Activated T-cell treated with anti-CD3 and anti-CD28 coated beads, Interleukin-2, amount 50 U/mL, for 72 hours (primary cell): ENCODE measurements at regions not wholly inside any gene's neighbourhood (a gene's known extent, or its start where the extent isn't known, plus 50 kb on each side); places are given as distances from the start of the nearest gene placed in this dataset.
A peak's percentile ranks its signal among the peaks of the same experiment; 100 is the strongest.

Experiments
- ATAC-seq, 2 donors: fragments of 150-1000 bp; cut with Tn5 transposase; replicated peaks in 1 of 2; 2 replicates each; pipeline ENCODE4 v1.10.0; 2021; ENCODE audit warnings: moderate library complexity in 2 of 2, mild to moderate bottlenecking in 1 of 2
- DNase-seq, 2 donors: peaks; one replicate each; pipeline ENCODE4 v3.0.0; 2021 to 2022; ENCODE audit warnings: mixed read lengths in 1 of 2
- H3K27ac Mint-ChIP-seq: one replicate; pipeline ENCODE4 v1.8.0; 2022; ENCODE audit warnings: mild to moderate bottlenecking, moderate library complexity, mixed read lengths
- H3K27me3 Mint-ChIP-seq: one replicate; pipeline ENCODE4 v1.8.0; 2022; ENCODE audit warnings: low read depth, mixed read lengths
- H3K36me3 Mint-ChIP-seq, 2 donors: one replicate each; pipeline ENCODE4 v1.8.0; 2022; ENCODE audit warnings: mixed read lengths in 2 of 2, mild to moderate bottlenecking in 1 of 2; ENCODE audit not compliant: insufficient read depth in 2 of 2
- H3K4me1 Mint-ChIP-seq: one replicate; pipeline ENCODE4 v1.8.0; 2022; ENCODE audit warnings: low read depth, mixed read lengths
- H3K4me3 Mint-ChIP-seq, 2 donors: one replicate each; pipeline ENCODE4 v1.8.0; 2022; ENCODE audit warnings: mild to moderate bottlenecking in 2 of 2, mixed read lengths in 2 of 2, moderate library complexity in 2 of 2
- H3K9me3 Mint-ChIP-seq, 2 donors: one replicate each; pipeline ENCODE4 v1.8.0; 2022; ENCODE audit warnings: mixed read lengths in 2 of 2

- Mint-ChIP-seq H3K4me1 (peaks cover 2% of the 10 kb centered on the region), H3K4me3 (no peak overlapping the region), H3K27ac (no peak overlapping the region), H3K36me3 (no peaks in the 10 kb centered on the region), H3K27me3 (no peaks in the 10 kb centered on the region), H3K9me3 (peaks cover 0 to 3% of the 10 kb centered on the region in 2 donors)
- ATAC-seq (no peak), DNase-seq (no peak)
Measured at GRCh38 chr18:44453505-44453904, 227.2 kb upstream of the SETBP1 start.

- DNase-seq (no peak), ATAC-seq (peak; percentile 65 to 87)
- Mint-ChIP-seq H3K27ac (no peak overlapping the region), H3K36me3 (no peaks in the 10 kb centered on the region), H3K9me3 (no peaks in the 10 kb centered on the region), H3K4me1 (peaks cover 6% of the 10 kb centered on the region), H3K4me3 (no peak overlapping the region), H3K27me3 (no peaks in the 10 kb centered on the region)
Measured at GRCh38 chr18:44458777-44459176, 221.9 kb upstream of the SETBP1 start.

GRCh38 chr18:44464398-44465180 lies 216.1 kb upstream of the SETBP1 start:
- Mint-ChIP-seq H3K4me3 (no peak overlapping the region), H3K9me3 (peaks cover 0 to 3% of the 10 kb centered on the region in 2 donors), H3K36me3 (no peaks in the 10 kb centered on the region), H3K27ac (no peak overlapping the region), H3K27me3 (no peaks in the 10 kb centered on the region), H3K4me1 (no peaks in the 10 kb centered on the region)
- ATAC-seq (no peak), DNase-seq (no peak)

- ATAC-seq, result no peak
- DNase-seq, result no peak
- Mint-ChIP-seq H3K36me3 (no peaks in the 10 kb centered on the region), H3K27ac (no peak overlapping the region), H3K4me3 (no peak overlapping the region), H3K4me1 (no peaks in the 10 kb centered on the region), H3K27me3 (no peaks in the 10 kb centered on the region), H3K9me3 (peaks cover 0 to 3% of the 10 kb centered on the region in 2 donors)
Measured at GRCh38 chr18:44465381-44465841, 215.3 kb upstream of the SETBP1 start.

GRCh38 chr18:44466997-44467396 lies 213.7 kb upstream of the SETBP1 start:
- no peak for ATAC-seq
- no peaks in the 10 kb centered on the region for H3K27me3 Mint-ChIP-seq
- no peaks in the 10 kb centered on the region for H3K4me1 Mint-ChIP-seq
- no peak for DNase-seq
- no peaks in the 10 kb centered on the region for H3K36me3 Mint-ChIP-seq
- H3K4me3 Mint-ChIP-seq, result no peak overlapping the region
- H3K27ac Mint-ChIP-seq, result no peak overlapping the region
- peaks cover 1 to 3% of the 10 kb centered on the region in 2 donors for H3K9me3 Mint-ChIP-seq

GRCh38 chr18:44467718-44468117 lies 213.0 kb upstream of the SETBP1 start:
- H3K4me3 Mint-ChIP-seq, result no peak overlapping the region
- H3K27ac Mint-ChIP-seq, result no peak overlapping the region
- ATAC-seq (no peak), DNase-seq (no peak)
- peaks cover 1 to 3% of the 10 kb centered on the region in 2 donors for H3K9me3 Mint-ChIP-seq
- H3K27me3 Mint-ChIP-seq, result no peaks in the 10 kb centered on the region
- no peaks in the 10 kb centered on the region for H3K36me3 Mint-ChIP-seq
- H3K4me1 Mint-ChIP-seq, result no peaks in the 10 kb centered on the region

GRCh38 chr18:44473394-44474066 lies 207.2 kb upstream of the SETBP1 start:
- Mint-ChIP-seq H3K36me3 (no peaks in the 10 kb centered on the region), H3K4me1 (no peaks in the 10 kb centered on the region), H3K4me3 (no peak overlapping the region), H3K27me3 (no peaks in the 10 kb centered on the region), H3K9me3 (peaks cover 3 to 8% of the 10 kb centered on the region in 2 donors), H3K27ac (no peak overlapping the region)
- DNase-seq, result no peak
- ATAC-seq, result no peak

- H3K9me3 Mint-ChIP-seq, result peaks cover 7 to 12% of the 10 kb centered on the region in 2 donors
- H3K4me1 Mint-ChIP-seq, result no peaks in the 10 kb centered on the region
- H3K27ac Mint-ChIP-seq, result no peak overlapping the region
- H3K27me3 Mint-ChIP-seq, result no peaks in the 10 kb centered on the region
- no peak overlapping the region for H3K4me3 Mint-ChIP-seq
- DNase-seq, result no peak
- no peak for ATAC-seq
- no peaks in the 10 kb centered on the region for H3K36me3 Mint-ChIP-seq
Measured at GRCh38 chr18:44474067-44474411, 206.6 kb upstream of the SETBP1 start.

- ATAC-seq, result no peak
Measured at GRCh38 chr18:44474591-44474990, 206.1 kb upstream of the SETBP1 start.

GRCh38 chr18:44482761-44483160 lies 197.9 kb upstream of the SETBP1 start:
- Mint-ChIP-seq H3K27me3 (no peaks in the 10 kb centered on the region), H3K36me3 (peaks cover 0 to 2% of the 10 kb centered on the region in 2 donors), H3K9me3 (peaks cover 11 to 13% of the 10 kb centered on the region in 2 donors), H3K4me3 (no peak overlapping the region), H3K27ac (no peak overlapping the region), H3K4me1 (no peaks in the 10 kb centered on the region)
- no peak for ATAC-seq
- DNase-seq, result no peak

More at GRCh38 chr18:44474591-44474990, 206.1 kb upstream of the SETBP1 start:
- Mint-ChIP-seq H3K27ac (no peak overlapping the region), H3K9me3 (peaks cover 7 to 12% of the 10 kb centered on the region in 2 donors), H3K4me1 (no peaks in the 10 kb centered on the region), H3K36me3 (no peaks in the 10 kb centered on the region), H3K27me3 (no peaks in the 10 kb centered on the region), H3K4me3 (no peak overlapping the region)
- no peak for DNase-seq

- peaks cover 2 to 3% of the 10 kb centered on the region in 2 donors for H3K9me3 Mint-ChIP-seq
- no peak for DNase-seq
- H3K4me3 Mint-ChIP-seq, result no peak overlapping the region
Measured at GRCh38 chr18:44495151-44495550, 185.5 kb upstream of the SETBP1 start.

GRCh38 chr18:44497311-44497710 lies 183.4 kb upstream of the SETBP1 start:
- Mint-ChIP-seq H3K27me3 (no peaks in the 10 kb centered on the region), H3K4me3 (no peak overlapping the region), H3K27ac (no peak overlapping the region), H3K4me1 (no peaks in the 10 kb centered on the region), H3K9me3 (peaks cover 2 to 3% of the 10 kb centered on the region in 2 donors), H3K36me3 (no peaks in the 10 kb centered on the region)
- DNase-seq (no peak), ATAC-seq (no peak)

More at GRCh38 chr18:44495151-44495550, 185.5 kb upstream of the SETBP1 start:
- no peak for ATAC-seq
- Mint-ChIP-seq H3K27me3 (no peaks in the 10 kb centered on the region), H3K36me3 (no peaks in the 10 kb centered on the region), H3K27ac (no peak overlapping the region), H3K4me1 (no peaks in the 10 kb centered on the region)

- Mint-ChIP-seq H3K27ac (no peak overlapping the region), H3K27me3 (no peaks in the 10 kb centered on the region), H3K36me3 (no peaks in the 10 kb centered on the region), H3K4me3 (no peak overlapping the region), H3K9me3 (no peaks in the 10 kb centered on the region), H3K4me1 (no peaks in the 10 kb centered on the region)
- no peak for DNase-seq
- ATAC-seq, result no peak
Measured at GRCh38 chr18:44497757-44498490, 182.8 kb upstream of the SETBP1 start.
